Stimulated activated CD4-positive, alpha-beta T cell treated with anti-CD3 and anti-CD28 coated beads, TNF-alpha, amount 100 ng/mL, for 48 hours (primary cell): ENCODE measurements at regions not wholly inside any gene's neighbourhood (a gene's known extent, or its start where the extent isn't known, plus 50 kb on each side); places are given as distances from the start of the nearest gene placed in this dataset.
"Not testable (repeated sequence)": the region's sequence is repeated elsewhere in the genome, so short reads cannot be mapped to it uniquely, and the experiment has no call there.

Experiments
- DNase-seq, 3 donors: peaks; one replicate each; pipeline ENCODE4 v3.0.0-alpha.2; 2020; ENCODE audit warnings: low read depth in 3 of 3

- no peak for DNase-seq
Measured at GRCh38 chr15:100720406-100720967, 118.1 kb downstream of the ASB7 start.

GRCh38 chr15:100721758-100722550, 119.6 kb downstream of the ASB7 start:
- DNase-seq: no peak

GRCh38 chr15:100722551-100723314, 120.3 kb downstream of the ASB7 start:
- no peak for DNase-seq

- DNase-seq: no peak
Measured at GRCh38 chr15:100723315-100723801, 121.0 kb downstream of the ASB7 start.

- DNase-seq: no peak
Measured at GRCh38 chr15:100725121-100726069, 123.0 kb downstream of the ASB7 start.

- DNase-seq: no peak
Measured at GRCh38 chr15:100726070-100726420, 123.7 kb downstream of the ASB7 start.

- DNase-seq: no peak
Measured at GRCh38 chr15:100726421-100727190, 124.2 kb downstream of the ASB7 start.

- DNase-seq: no peak
Measured at GRCh38 chr15:100727291-100727851, 125.0 kb downstream of the ASB7 start.

GRCh38 chr15:100728371-100729201, 126.2 kb downstream of the ASB7 start:
- no peak for DNase-seq

GRCh38 chr15:100729461-100729860, 127.1 kb downstream of the ASB7 start:
- DNase-seq: no peak

- DNase-seq: no peak
Measured at GRCh38 chr15:100730129-100730528, 127.7 kb downstream of the ASB7 start.

- DNase-seq: no peak
Measured at GRCh38 chr15:100730655-100731266, 128.4 kb downstream of the ASB7 start.

GRCh38 chr15:100731267-100732152, 129.1 kb downstream of the ASB7 start:
- DNase-seq: no peak

- no peak for DNase-seq
Measured at GRCh38 chr15:100732211-100733055, 130.0 kb downstream of the ASB7 start.

GRCh38 chr15:100733101-100733842, 130.9 kb downstream of the ASB7 start:
- no peak for DNase-seq

GRCh38 chr15:100733843-100734185, 131.4 kb downstream of the ASB7 start:
- DNase-seq: not testable (repeated sequence)

- DNase-seq: no peak
Measured at GRCh38 chr15:100734586-100734985, 132.2 kb downstream of the ASB7 start.
